GM12878 (cell line): ENCODE measurements at regions not wholly inside any gene's neighbourhood (a gene's known extent, or its start where the extent isn't known, plus 50 kb on each side); places are given as distances from the start of the nearest gene placed in this dataset.

Experiments used
- ATAC-seq: fragments of 200-7000 bp; cut with Tn5 transposase; 3 replicates; pipeline ENCODE4 v1.9.1; 2020; ENCODE audit warnings: mild to moderate bottlenecking, moderate library complexity
- BruUV-seq: library from RNA; stranded (reverse); fragments of 400-500 nt; replicated peaks from 2 replicates; lab custom pipeline; 2021; lab: Mats Ljungman, UMichigan
- CTCF ChIA-PET: fragments of 300-600 bp; sonication (Branson Sonifier 250); formaldehyde crosslinking; extraction: SDS; loops from one replicate; lab custom pipeline; 2021; ENCODE audit warnings: inconsistent platforms; lab: Yijun Ruan, JAX
- POLR2A ChIA-PET: fragments of 350-600 bp; formaldehyde crosslinking; extraction: SDS; loops from one replicate; lab custom pipeline; 2021; ENCODE audit warnings: inconsistent platforms; lab: Charles Lee
- RAD21 ChIA-PET: fragments of 300-600 bp; sonication (Branson Sonifier 250); formaldehyde crosslinking; loops from one replicate; lab custom pipeline; 2023; ENCODE audit warnings: antibody characterized with exemption; ENCODE audit not compliant: unreplicated experiment; lab: Charles Lee
- SMC1A ChIA-PET: fragments of 300-600 bp; sonication (Branson Sonifier 250); formaldehyde crosslinking; loops from one replicate; lab custom pipeline; 2023; ENCODE audit not compliant: unreplicated experiment, uncharacterized antibody; lab: Charles Lee
- DNase-seq: peaks from one replicate; pipeline ENCODE4 v3.0.0-alpha.2; 2011; ENCODE audit warnings: low read depth, low spot score
- FAIRE-seq: peaks from 3 replicates; lab custom pipeline; 2011; peaks lifted over from hg19 to GRCh38; lab: Jason Lieb, UNC
- H2AFZ ChIP-seq: 2 replicates; pipeline ENCODE4 v1.6.0; 2011; ENCODE audit warnings: low read depth, low read length, control low read depth; ENCODE audit not compliant: control insufficient read depth
- H3K27ac ChIP-seq: 2 replicates; pipeline ENCODE4 v1.5.1; 2011; ENCODE audit warnings: control low read depth; ENCODE audit not compliant: control insufficient read depth, insufficient read depth
- H3K27me3 ChIP-seq, 2 experiments: replicated peaks in 1 of 2; 2 replicates each; pipeline versions ENCODE4 v1.6.0 to v1.6.1; 2011; ENCODE audit warnings: low read length in 1 of 2; ENCODE audit not compliant: control insufficient read depth in 2 of 2, insufficient read depth in 2 of 2
- H3K36me3 ChIP-seq, 2 experiments: 2 replicates each; pipeline ENCODE4 v1.5.1; 2011; ENCODE audit warnings: low read length in 1 of 2; ENCODE audit not compliant: control insufficient read depth in 2 of 2, insufficient read depth in 2 of 2
- H3K4me1 ChIP-seq: 2 replicates; pipeline ENCODE4 v1.6.1; 2011; ENCODE audit warnings: mild to moderate bottlenecking, low read length, moderate library complexity, mixed read lengths; ENCODE audit not compliant: control insufficient read depth, insufficient read depth
- H3K4me2 ChIP-seq: 2 replicates; pipeline ENCODE4 v1.6.0; 2011; ENCODE audit warnings: control low read depth; ENCODE audit not compliant: control insufficient read depth, insufficient read depth
- H3K4me3 ChIP-seq: fragments of 200-600 bp; sonication (generic); 2 replicates; pipeline ENCODE4 v1.5.1; 2016
- H3K79me2 ChIP-seq: 2 replicates; pipeline ENCODE4 v1.6.0; 2011; ENCODE audit warnings: low read length; ENCODE audit not compliant: control insufficient read depth, insufficient read depth
- H3K9ac ChIP-seq: 2 replicates; pipeline ENCODE4 v1.8.0; 2011; ENCODE audit warnings: low read length, control low read depth, mixed read lengths; ENCODE audit not compliant: control insufficient read depth, insufficient read depth
- H3K9me3 ChIP-seq: replicated peaks from 3 replicates; pipeline ENCODE4 v1.5.1; 2011; ENCODE audit warnings: mild to moderate bottlenecking, low read length; ENCODE audit not compliant: control insufficient read depth, insufficient read depth
- H4K20me1 ChIP-seq: 2 replicates; pipeline ENCODE4 v1.6.0; 2011; ENCODE audit not compliant: control insufficient read depth, insufficient read depth
- ATF7 ChIP-seq: fragments of 450-650 bp; IDR thresholded peaks from 2 replicates; pipeline ENCODE4 v1.6.1; 2016; ENCODE audit warnings: low read depth, mild to moderate bottlenecking
- BHLHE40 ChIP-seq, 2 experiments: fragments of 450-650 bp in 1 of 2; IDR thresholded peaks; 2 replicates each; pipeline ENCODE4 v1.6.1; 2011 to 2017; ENCODE audit warnings: low read depth in 2 of 2, borderline replicate concordance in 1 of 2, improper control_type of control experiment in 1 of 2, low read length in 1 of 2, mild to moderate bottlenecking in 1 of 2
- CEBPZ ChIP-seq: fragments of 150-350 bp; IDR thresholded peaks from 2 replicates; pipeline ENCODE4 v1.6.1; 2016; ENCODE audit warnings: low read depth, low read length
- CHD4 ChIP-seq: fragments of 200-600 bp; sonication (generic); IDR thresholded peaks from 2 replicates; pipeline ENCODE4 v1.6.1; 2016; ENCODE audit warnings: mild to moderate bottlenecking
- ELK1 ChIP-seq: IDR thresholded peaks from 2 replicates; pipeline ENCODE4 v1.6.1; 2012; ENCODE audit warnings: low read depth, low read length, improper control_type of control experiment
- FOXM1 ChIP-seq: IDR thresholded peaks from 2 replicates; pipeline ENCODE4 v1.6.1; 2012; ENCODE audit warnings: low read depth, mild to moderate bottlenecking, inconsistent platforms, low read length, moderate library complexity
- GABPA ChIP-seq: IDR thresholded peaks from 2 replicates; pipeline ENCODE4 v1.6.1; 2014; ENCODE audit warnings: antibody characterized with exemption, low read depth, mild to moderate bottlenecking, inconsistent platforms
- IKZF1 ChIP-seq: fragments of 450-650 bp; conservative IDR thresholded peaks from 2 replicates; pipeline ENCODE4 v1.6.1; 2017; ENCODE audit warnings: antibody characterized with exemption, mild to moderate bottlenecking
- JUNB ChIP-seq: IDR thresholded peaks from 2 replicates; pipeline ENCODE4 v1.6.1; 2016; ENCODE audit warnings: antibody characterized with exemption, mild to moderate bottlenecking
- KLF5 ChIP-seq: fragments of 450-650 bp; IDR thresholded peaks from 2 replicates; pipeline ENCODE4 v1.6.1; 2014; ENCODE audit warnings: mild to moderate bottlenecking; ENCODE audit not compliant: partially characterized antibody
- ZBED1 ChIP-seq: IDR thresholded peaks from 2 replicates; pipeline ENCODE4 v1.6.1; 2016; ENCODE audit warnings: borderline replicate concordance
- WGBS: methylation state at CpG from one replicate; pipeline ENCODE4 v1.1.6; 2016; ENCODE audit warnings: low lambda C conversion rate; ENCODE audit not compliant: insufficient replicate concordance, insufficient coverage; ENCODE audit errors: missing lambda C conversion rate; 5-methylcytosine and 5-hydroxymethylcytosine counted together
- in situ Hi-C: fragments of 300-500 bp; cut with MboI; formaldehyde crosslinking; loops from 9 replicates; pipeline ENCODE4 v1.14.3; 2018; ENCODE audit warnings: mixed read lengths
- intact Hi-C: fragments of 100-400 bp; cut with micrococcal nuclease; formaldehyde crosslinking; loops from one replicate; pipeline ENCODE4 v1.14.2; 2022; ENCODE audit not compliant: unreplicated experiment

GRCh38 chr5:89573345-89573744, 690.4 kb upstream of the MEF2C start:
- Histone ChIP-seq H3K36me3 (no peaks in the 10 kb centered on the region), H3K4me1 (no peaks in the 10 kb centered on the region), H2AFZ (no peak overlapping the region), H3K79me2 (no peaks in the 10 kb centered on the region), H4K20me1 (no peaks in the 10 kb centered on the region), H3K27ac (no peak overlapping the region), H3K4me3 (no peak overlapping the region), H3K9ac (no peak overlapping the region), H3K4me2 (no peak overlapping the region), H3K9me3 (no peaks in the 10 kb centered on the region), H3K27me3 (no peaks in the 10 kb centered on the region)
- intact Hi-C loops, result no loop called here
- BruUV-seq, result no TSS peak
- POLR2A ChIA-PET, result no interaction called here
- DNase-seq (no peak), FAIRE-seq (no peak), ATAC-seq (no peak)
- RAD21 ChIA-PET, result no interaction called here
- CTCF ChIA-PET, result no interaction called here
- TF ChIP-seq IKZF1 (no peak), CHD4 (no peak), ELK1 (no peak)
- SMC1A ChIA-PET, result interaction anchor here (0.9 to 1.0 kb wide), 2 partner anchors 8 to 9 kb away, joined by 3 read pairs; no protein-coding TSS in a partner anchor
- in situ Hi-C loops, result no loop called here
- WGBS, result 88% methylated on average over 4 of the region's 4 CpGs

GRCh38 chr5:89572696-89573095, 689.7 kb upstream of the MEF2C start:
- RAD21 ChIA-PET, result no interaction called here
- CTCF ChIA-PET, result interaction anchor here (1.0 kb wide), 1 partner anchor 11 kb away, joined by 3 read pairs; no protein-coding TSS in a partner anchor
- Histone ChIP-seq H3K27ac (no peak overlapping the region), H3K4me3 (no peak overlapping the region), H3K9me3 (no peaks in the 10 kb centered on the region), H3K36me3 (no peaks in the 10 kb centered on the region), H3K4me1 (no peaks in the 10 kb centered on the region), H3K9ac (no peak overlapping the region), H3K79me2 (no peaks in the 10 kb centered on the region), H4K20me1 (no peaks in the 10 kb centered on the region), H3K4me2 (no peak overlapping the region), H2AFZ (no peak overlapping the region), H3K27me3 (no peaks in the 10 kb centered on the region)
- in situ Hi-C loops (no loop called here), intact Hi-C loops (no loop called here)
- ATAC-seq (no peak), DNase-seq (no peak), FAIRE-seq (no peak)
- POLR2A ChIA-PET, result no interaction called here
- no TSS peak for BruUV-seq
- SMC1A ChIA-PET, result interaction anchor here (0.6 to 2.0 kb wide), 9 partner anchors 7 to 1293 kb away, joined by 3 to 8 read pairs (median 3); no protein-coding TSS in a partner anchor
- 100% methylated on average over 2 of the region's 2 CpGs for WGBS
- TF ChIP-seq GABPA (no peak), FOXM1 (no peak), BHLHE40 (IDR thresholded peaks at IDR 0.05; ENCODE audit: borderline replicate concordance in 1 of 2, low read depth in 2 of 2, low read length in 1 of 2) (no peak), CEBPZ (no peak), JUNB (no peak), KLF5 (no peak), ATF7 (no peak), ZBED1 (no peak)
